ENCODE measurements at regions not wholly inside any gene's neighbourhood (a gene's known extent, or its start where the extent isn't known, plus 50 kb on each side); places are given as distances from the start of the nearest gene placed in this dataset.

GRCh38 chr17:34776456-34777443 lies 184.5 kb downstream of the CCT6B start:
- no peak for DNase-seq (ENCODE audit: low read depth)

DNA sequence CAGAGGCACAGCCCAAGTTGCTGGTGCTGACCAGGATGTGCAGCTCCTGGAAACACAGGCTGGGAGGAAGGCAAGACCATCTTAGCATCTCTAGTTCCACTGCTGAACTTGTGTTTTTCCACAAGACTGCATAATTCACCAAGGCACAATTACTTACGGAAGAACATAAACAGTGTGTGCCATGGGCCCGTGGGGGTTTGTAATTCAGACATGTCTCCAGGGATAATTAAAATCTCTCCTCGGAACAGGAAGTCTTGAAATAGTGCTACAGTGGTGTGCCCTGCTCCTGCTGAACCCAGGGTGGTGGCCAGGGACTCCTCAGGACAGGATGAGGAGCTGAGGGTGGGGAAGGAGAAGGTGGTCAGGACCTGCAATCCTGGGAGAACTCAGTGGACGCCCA lies 188.2 kb downstream of the CCT6B start:
- no peak for DNase-seq (ENCODE audit: low read depth)

DNA sequence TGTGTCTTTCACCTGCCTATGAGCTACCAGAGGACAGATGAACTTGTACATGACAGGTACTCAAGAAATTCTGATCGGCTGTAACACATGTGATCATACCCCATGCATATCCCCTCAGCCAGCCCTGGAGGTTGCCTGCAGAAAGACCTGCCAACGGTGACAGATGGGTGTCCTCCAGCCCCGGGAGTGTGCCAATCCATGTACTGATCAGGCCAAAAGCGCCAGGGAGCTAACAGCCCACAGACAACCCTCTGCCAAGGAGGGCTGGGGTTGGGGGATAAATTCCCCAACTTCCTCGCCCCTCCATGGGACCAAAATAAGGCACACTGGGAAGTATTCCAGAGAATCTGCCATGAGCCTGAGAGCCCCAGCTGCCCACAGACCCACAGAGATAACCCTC lies 189.4 kb downstream of the CCT6B start:
- DNase-seq (ENCODE audit: low read depth): no peak

DNA sequence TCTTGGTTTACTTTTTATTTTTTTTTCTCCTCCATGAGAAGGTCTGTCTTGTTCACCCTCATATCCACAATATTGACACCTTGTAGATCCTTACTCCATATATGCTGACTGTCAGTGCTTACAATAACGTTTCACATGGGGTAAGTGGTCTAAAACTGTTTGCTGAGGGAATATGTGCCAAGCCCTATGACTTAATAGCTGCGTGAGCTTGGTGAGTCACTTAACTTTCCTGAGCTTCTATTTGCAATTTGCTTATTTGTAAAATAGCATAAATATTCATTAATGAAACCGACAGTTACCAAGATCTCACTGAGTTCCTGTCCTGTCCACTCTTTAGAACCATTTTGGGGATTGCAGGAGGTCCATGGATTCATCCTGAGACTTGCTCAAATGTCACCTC lies 190.7 kb downstream of the CCT6B start:
- DNase-seq (ENCODE audit: low read depth): no peak

GRCh38 chr17:34769899-34770298 lies 190.5 kb downstream of the TMEM132E start:
- DNase-seq (ENCODE audit: low read depth): no peak

DNA sequence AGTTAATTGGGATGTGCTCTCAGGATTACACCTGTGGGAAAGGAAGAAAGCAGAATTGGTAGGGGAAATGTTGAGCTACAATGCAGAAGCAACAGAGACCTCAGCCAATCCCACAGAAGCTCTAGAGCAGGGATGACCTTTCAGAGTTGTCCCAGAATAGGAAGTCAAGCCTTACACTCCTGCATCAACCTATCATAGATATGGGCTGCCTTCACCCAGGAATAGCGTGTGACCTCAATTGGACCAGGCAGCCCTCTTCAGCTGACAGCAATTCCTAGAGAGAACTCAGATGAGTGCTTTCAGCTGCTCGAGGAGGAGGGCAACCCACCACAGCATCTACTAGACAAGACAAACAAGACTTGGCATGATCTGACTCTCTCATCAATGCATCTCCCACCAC lies 189.7 kb downstream of the TMEM132E start:
- no peak for DNase-seq (ENCODE audit: low read depth)

DNA sequence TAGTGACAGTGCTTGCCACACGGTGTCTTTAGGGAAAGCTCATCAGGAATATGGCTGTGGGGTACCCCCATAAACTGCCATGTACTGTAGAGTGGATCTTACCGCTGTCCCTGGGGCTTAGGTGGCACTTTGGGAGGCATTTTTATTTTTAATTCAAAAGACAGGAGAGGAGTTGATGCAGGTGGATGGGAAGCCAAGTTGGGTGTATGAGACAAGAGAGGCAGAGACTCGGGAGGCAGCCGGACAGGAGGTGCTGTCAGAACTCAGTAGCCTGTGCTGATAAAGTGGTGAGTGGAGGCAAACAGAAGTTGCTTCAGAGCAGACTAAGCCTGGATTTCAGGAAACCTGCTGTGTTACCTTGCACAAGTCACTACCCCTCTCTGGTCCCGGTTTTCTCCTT lies 185.9 kb downstream of the TMEM132E start:
- DNase-seq (ENCODE audit: low read depth): no peak

DNA sequence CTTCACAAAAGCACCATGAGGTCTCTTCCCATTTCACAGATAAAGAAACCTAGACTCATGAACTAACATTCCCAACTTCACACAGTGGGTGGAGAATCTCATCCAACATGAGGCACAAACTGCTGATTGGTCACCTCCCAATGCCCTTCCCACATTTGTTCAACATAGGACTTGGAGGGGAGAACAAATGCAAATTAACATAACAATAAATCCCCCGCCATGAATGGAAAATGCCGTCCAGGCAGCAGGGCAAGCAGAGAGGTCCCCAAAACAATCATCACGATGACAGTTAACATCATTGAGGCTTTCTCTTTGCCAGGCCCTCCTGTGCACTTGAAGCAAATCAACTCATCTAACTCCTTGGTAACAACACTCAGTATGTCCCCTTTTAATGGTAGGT lies 185.3 kb downstream of the TMEM132E start:
- DNase-seq (ENCODE audit: low read depth): no peak

- no peak for DNase-seq (ENCODE audit: low read depth)
Observed at GRCh38 chr17:34763728-34764665, 184.6 kb downstream of the TMEM132E start.

- DNase-seq (ENCODE audit: low read depth): no peak
Observed at GRCh38 chr17:34762078-34762477, 182.7 kb downstream of the TMEM132E start.

- no peak for DNase-seq (ENCODE audit: low read depth)
Observed at GRCh38 chr17:34761646-34762045, 182.3 kb downstream of the TMEM132E start.

GRCh38 chr17:34760931-34761495 lies 181.6 kb downstream of the TMEM132E start:
- DNase-seq (ENCODE audit: low read depth): no peak

GRCh38 chr17:34758718-34759117 lies 179.3 kb downstream of the TMEM132E start:
- no peak for DNase-seq (ENCODE audit: low read depth)

- DNase-seq (ENCODE audit: low read depth): no peak
Observed at GRCh38 chr17:34758316-34758715, 178.9 kb downstream of the TMEM132E start.

DNA sequence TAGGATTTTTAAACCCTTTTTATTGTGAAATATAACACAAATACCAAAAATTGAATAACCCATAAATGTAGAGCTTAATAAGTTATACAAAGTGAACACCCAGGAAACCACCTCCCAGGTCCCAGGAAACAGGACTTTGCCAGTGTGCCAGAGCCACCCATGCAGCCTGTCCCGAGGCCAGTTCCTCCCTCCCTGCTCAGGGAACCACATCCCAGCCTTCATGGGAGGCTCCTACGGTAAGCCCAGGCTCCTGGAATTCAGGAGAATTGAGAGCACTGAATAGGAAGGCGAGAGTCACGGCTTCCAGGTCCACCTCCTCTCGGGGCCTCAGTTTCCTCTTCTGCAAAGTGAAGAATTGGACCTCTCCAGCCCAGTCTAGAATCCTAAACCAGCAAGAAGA lies 178.2 kb downstream of the TMEM132E start:
- DNase-seq (ENCODE audit: low read depth): no peak

DNA sequence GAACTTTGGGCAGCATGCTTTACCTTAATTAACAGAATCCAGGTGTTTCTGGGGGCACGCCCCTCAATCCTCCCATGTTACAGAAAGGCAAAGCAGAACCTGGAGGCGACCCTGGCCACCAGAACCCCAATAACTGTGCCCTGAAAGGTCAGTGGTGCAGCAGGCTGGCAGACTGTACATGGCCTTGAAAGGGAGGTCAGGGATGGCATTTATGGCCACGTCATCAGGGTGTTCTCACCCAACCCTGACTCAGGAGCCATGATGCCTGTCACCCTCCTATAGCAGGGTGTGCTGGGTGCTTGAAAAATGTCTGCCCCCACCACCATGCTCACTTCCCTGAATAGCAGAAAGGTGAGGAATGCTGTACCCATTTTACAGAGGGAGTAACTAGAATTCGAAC lies 177.7 kb downstream of the TMEM132E start:
- DNase-seq (ENCODE audit: low read depth): no peak

- no peak for DNase-seq (ENCODE audit: low read depth)
Observed at GRCh38 chr17:34756637-34757021, 177.2 kb downstream of the TMEM132E start.

DNA sequence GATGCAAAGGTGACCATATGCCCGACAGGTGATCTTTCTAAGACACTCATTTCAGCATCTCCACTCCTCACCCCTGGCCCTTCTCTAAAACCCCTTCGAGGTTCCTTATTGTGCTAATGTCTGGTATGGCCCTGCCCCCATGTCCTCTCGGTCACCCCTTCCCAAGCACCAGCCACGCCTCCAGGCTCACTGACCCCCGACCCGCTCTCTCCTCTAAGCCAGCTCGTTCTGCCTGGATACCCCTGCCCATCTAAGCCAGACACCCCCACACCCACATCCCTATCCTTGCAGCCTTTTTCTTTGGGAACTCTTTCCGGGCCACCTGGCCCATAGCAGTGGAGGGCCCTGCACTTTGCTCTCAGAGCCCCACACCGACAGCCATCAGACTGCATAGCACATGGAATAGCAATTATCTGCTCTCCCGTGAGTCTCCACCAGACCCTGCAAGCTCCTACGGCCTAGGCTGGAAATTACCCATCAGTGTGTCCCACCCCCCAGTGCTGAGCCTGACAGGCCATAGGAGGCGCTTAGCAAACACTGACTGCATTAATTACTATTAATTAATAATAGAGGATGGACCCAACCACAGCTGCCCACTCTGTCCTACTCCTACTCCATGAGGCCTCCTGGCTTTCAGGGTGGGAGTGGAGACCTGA lies 176.7 kb downstream of the TMEM132E start:
- no peak for DNase-seq (ENCODE audit: low read depth)

DNA sequence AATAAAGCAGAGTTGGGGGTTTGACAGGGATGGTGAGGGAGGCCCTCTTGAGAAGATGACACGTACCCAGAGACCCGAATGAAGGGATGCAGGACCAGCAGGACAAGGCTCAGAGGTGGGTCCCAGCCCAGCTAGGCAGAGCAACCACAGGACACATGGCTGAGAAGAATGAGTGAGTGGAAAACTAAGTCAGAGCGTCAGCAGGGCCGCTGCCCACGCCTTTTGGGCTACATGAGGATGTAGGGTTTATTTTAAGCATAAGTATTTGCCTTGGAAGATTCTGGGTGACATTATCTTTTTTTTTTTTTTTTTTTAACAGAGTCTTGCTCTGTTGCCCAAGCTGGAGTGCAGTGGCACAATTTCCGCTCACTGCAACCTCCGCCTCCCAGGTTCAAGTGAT lies 176.0 kb downstream of the TMEM132E start:
- no peak for DNase-seq (ENCODE audit: low read depth)

DNA sequence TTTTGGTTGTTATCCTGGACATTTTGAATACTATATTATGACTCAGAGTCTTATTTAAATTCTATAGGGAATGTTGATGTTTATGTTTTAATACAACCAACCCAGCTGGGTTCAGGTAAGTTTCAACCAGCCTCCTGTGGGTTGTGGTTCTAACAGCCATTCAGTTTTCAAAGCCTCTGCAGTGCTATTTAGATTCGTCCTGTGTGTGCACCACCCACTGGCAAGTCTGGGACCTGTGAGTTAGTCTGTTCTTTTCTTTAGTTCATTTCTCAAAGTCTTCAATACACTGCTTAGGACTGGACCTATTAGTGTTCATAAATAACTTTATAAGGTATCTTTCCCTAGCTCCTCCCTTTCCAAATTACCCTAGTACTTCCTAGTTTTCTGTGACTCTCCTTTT lies 170.6 kb downstream of the TMEM132E start:
- no peak for DNase-seq (ENCODE audit: low read depth)

DNA sequence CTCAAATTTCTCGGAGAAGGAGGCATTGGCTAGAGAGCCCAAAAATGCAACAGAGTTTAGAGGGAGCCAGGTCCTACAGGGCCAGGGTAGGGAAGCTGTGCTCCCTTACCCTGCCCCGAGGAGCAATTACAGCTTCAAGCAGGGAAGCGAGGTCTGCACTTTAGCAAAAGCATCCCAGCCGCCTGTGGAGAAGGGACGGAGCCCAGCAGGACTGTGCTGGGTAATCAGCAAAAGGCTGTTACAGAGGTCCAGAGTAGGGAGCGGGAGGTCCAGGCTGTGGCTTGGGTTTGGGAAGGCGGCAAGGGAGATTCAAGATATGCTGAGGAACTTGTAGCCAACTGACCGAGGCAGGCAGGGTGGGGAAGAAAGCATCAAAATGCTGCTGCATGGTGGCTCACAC lies 162.6 kb downstream of the TMEM132E start:
- DNase-seq (ENCODE audit: low read depth): no peak

Data from activated T-cell treated with anti-CD3 and anti-CD28 coated beads for 48 hours (primary cell).